SU-DHL-6 (cell line): ENCODE measurements at regions not wholly inside any gene's neighbourhood (a gene's known extent, or its start where the extent isn't known, plus 50 kb on each side); places are given as distances from the start of the nearest gene placed in this dataset.

Experiments
- EZH2phosphoT487 ChIP-seq: fragments of 200-600 bp; sonication (generic), shearing (Covaris generic); conservative IDR thresholded peaks from 2 replicates; pipeline ENCODE4 v1.6.1; 2018; ENCODE audit warnings: mild to moderate bottlenecking, antibody characterized with exemption, low read length, moderate library complexity, mixed read lengths
- TF ChIP-seq, protein P1 (sequence below): fragments of 200-600 bp; sonication (generic); IDR thresholded peaks from one replicate; pipeline ENCODE4 v1.5.1; 2017; ENCODE audit warnings: antibody characterized with exemption, mild to moderate bottlenecking, low read length, moderate library complexity; ENCODE audit not compliant: insufficient read depth, poor library complexity, severe bottlenecking

DNA sequence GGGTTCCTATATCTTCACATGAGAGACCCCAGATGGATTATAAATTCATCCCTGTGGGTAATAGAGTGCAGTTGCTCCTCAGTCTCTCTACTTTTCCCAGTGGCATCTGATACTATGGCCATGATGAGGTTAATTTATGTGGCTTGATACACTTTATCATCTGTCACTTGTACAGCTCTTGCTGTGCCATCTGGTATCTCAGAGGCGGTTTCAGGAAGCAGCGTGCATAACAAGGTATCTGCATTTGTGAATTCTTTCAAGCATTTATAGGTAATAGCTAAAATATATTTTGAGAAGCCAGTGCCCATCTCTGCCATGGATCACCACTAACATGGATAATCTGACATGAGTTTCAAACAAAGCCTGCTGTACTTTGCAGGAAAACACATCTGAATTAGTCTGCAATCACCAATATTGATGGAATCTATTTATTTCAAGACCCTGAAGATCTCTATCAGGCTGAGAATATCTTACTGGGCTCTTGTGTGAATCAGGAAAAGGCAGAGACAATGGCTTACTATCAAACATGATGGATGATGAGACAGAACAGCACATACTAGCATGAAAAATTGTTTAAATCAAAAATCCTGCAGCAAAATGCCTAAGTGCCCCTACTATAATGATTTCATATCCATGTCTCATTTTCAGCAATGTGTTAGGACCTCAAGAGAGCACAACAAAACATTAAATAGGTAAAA, 548.7 kb upstream of the MAP3K7 start:
- TF ChIP-seq, protein P1, sequence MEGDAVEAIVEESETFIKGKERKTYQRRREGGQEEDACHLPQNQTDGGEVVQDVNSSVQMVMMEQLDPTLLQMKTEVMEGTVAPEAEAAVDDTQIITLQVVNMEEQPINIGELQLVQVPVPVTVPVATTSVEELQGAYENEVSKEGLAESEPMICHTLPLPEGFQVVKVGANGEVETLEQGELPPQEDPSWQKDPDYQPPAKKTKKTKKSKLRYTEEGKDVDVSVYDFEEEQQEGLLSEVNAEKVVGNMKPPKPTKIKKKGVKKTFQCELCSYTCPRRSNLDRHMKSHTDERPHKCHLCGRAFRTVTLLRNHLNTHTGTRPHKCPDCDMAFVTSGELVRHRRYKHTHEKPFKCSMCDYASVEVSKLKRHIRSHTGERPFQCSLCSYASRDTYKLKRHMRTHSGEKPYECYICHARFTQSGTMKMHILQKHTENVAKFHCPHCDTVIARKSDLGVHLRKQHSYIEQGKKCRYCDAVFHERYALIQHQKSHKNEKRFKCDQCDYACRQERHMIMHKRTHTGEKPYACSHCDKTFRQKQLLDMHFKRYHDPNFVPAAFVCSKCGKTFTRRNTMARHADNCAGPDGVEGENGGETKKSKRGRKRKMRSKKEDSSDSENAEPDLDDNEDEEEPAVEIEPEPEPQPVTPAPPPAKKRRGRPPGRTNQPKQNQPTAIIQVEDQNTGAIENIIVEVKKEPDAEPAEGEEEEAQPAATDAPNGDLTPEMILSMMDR = no peak
- TF ChIP-seq EZH2phosphoT487 = no peak
